ENCODE measurements at regions not wholly inside any gene's neighbourhood (a gene's known extent, or its start where the extent isn't known, plus 50 kb on each side); places are given as distances from the start of the nearest gene placed in this dataset.

- TF ChIP-seq CTCF (IDR thresholded peaks at IDR 0.05; ENCODE audit: low read length) (no peak), EZH2 (IDR thresholded peaks at IDR 0.05; ENCODE audit: borderline replicate concordance, low read length) (no peak)
These were observed 57.1 kb upstream of the RNF152 start for GRCh38 chr18:61949946-61950345.

Measured in OCI-LY1 (cell line).